ENCODE measurements at regions not wholly inside any gene's neighbourhood (a gene's known extent, or its start where the extent isn't known, plus 50 kb on each side); places are given as distances from the start of the nearest gene placed in this dataset.
"Not testable (repeated sequence)": the region's sequence is repeated elsewhere in the genome, so short reads cannot be mapped to it uniquely, and the experiment has no call there.

- no peak for DNase-seq (ENCODE audit: low spot score)
Measured at GRCh38 chr7:149604521-149604920, 106.9 kb upstream of the ZNF746 start.

DNA sequence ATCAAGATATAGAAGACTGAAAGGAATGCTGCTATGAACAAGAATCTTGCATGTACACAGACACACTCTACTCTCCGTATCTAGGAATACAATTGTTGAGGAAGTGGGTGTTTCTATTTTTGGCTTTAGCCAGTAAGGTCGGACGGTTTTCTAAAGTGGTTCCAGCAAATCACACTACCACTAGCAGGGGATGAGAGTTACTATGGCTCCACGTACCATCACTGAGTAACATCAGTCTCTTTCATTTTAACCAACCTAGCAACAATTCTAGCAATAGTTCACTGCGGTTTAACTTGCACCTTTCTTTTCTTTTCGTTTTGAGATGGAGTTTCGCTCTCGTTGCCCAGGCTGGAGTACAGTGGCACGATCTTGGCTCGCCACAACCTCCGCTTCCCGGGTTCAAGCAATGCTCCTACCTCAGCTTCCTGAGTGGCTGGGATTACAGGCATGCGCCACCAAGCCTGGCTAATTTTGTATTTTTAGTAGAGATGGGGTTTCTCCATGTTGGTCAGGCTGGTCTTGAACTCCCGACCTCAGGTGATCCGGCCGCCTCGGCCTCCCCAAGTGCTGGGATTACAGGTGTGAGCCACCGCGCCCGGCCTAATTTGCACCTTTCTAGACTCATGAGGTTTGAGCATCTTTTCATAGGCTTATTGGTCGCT lies 103.2 kb upstream of the ZNF746 start:
- not testable (repeated sequence) for DNase-seq (ENCODE audit: low spot score)

- DNase-seq (ENCODE audit: low spot score): no peak
Measured at GRCh38 chr7:149599636-149600206, 102.1 kb upstream of the ZNF746 start.

GRCh38 chr7:149598721-149599308 lies 101.2 kb upstream of the ZNF746 start:
- peak; percentile 22 for DNase-seq (ENCODE audit: low spot score)

GRCh38 chr7:149597789-149598188 lies 100.2 kb upstream of the ZNF746 start:
- not testable (repeated sequence) for DNase-seq (ENCODE audit: low spot score)

- DNase-seq (ENCODE audit: low spot score): no peak
Measured at GRCh38 chr7:149595541-149595940, 97.9 kb upstream of the ZNF746 start.

GRCh38 chr7:149595078-149595477 lies 97.5 kb upstream of the ZNF746 start:
- no peak for DNase-seq (ENCODE audit: low spot score)

DNA sequence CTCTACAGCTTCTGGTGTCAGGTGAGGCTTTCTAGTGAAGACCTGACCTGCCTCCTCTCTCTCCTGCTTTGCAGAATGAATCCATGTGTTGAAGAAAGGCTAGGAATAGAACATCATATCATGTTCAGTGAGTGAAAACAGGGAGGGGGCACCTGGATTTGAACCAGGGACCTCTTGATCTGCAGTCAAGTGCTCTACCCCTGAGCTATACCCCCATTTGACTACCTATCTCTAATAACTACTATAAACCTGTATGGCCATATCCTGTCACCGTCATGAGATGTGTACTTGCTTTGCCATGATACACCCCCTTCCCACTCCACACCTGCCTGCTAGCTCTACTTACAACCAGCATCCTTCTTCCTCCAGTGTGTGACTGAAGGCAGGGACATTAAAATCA lies 91.3 kb upstream of the ZNF746 start:
- DNase-seq (ENCODE audit: low spot score): no peak

- no peak for DNase-seq (ENCODE audit: low spot score)
Measured at GRCh38 chr7:149586646-149587645, 89.3 kb upstream of the ZNF746 start.

DNA sequence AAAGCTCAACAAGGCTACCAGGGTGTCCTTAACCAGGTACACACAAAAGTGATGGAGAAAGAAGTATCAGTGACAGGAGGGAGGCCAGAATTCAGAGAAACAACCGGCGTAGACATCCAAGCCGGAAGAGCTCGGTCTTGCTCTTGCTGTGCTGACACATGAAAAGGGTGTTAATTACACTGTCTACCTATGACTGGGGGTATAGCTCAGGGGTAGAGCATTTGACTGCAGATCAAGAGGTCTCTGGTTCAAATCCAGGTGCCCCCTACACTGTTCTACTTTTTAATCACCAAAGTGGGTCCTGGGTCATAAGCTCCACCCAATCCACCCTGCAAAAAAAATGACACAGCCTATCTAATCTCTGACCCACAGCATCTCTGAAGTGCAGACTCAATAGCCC lies 86.9 kb upstream of the ZNF746 start:
- DNase-seq (ENCODE audit: low spot score): no peak

GRCh38 chr7:149584009-149584408 lies 86.4 kb upstream of the ZNF746 start:
- no peak for DNase-seq (ENCODE audit: low spot score)

GRCh38 chr7:149580328-149580727 lies 82.7 kb upstream of the ZNF746 start:
- no peak for DNase-seq (ENCODE audit: low spot score)

DNA sequence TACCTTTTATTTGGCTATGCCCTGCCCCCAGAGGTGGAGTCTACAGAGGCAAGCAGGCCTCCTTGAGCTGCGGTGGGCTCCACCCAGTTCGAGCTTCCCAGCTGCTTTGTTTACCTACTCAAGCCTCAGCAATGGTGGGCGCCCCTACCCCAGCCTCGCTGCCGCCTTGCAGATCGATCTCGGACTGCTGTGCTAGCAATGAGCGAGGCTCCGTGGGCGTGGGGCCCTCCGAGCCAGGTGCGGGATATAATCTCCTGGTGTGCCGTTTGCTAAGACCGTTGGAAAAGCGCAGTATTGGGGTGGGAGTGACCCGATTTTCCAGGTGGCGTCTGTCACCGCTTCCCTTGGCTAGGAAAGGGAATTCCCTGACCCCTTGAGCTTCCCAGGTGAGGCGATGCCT lies 81.8 kb upstream of the ZNF746 start:
- DNase-seq (ENCODE audit: low spot score): not testable (repeated sequence)

DNA sequence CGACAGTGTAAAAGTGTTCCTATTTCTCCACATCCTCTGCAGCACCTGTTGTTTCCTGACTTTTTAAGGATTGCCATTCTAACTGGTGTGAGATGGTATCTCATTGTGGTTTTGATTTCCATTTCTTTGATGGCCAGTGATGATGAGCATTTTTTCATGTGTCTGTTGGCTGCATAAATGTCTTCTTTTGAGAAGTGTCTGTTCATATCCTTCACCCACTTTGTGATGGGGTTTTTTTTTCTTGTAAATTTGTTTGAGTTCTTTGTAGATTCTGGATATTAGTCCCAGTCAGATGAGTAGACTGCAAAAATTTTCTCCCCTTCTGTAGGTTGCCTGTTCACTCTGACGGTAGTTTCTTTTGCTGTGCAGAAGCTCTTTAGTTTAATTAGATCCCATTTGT lies 76.8 kb upstream of the ZNF746 start:
- not testable (repeated sequence) for DNase-seq (ENCODE audit: low spot score)

DNA sequence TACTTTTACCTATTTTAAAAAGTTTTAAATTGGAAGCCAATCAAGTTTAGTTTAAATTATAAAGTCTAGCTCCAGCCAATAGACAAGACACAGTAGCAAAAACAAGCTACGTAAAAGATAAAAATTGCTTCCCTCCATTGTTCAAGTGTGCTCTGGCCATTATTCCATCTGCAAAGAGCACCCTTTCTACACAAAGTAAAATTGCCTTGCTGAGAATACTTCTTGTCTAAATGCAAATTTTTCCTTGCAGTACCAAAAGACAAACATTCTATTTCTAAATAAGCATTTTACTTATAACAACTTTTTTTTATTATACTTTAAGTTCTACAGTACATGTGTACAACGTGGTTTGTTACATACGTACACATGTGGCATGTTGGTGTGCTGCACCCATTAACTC lies 75.9 kb upstream of the ZNF746 start:
- no peak for DNase-seq (ENCODE audit: low spot score)

DNA sequence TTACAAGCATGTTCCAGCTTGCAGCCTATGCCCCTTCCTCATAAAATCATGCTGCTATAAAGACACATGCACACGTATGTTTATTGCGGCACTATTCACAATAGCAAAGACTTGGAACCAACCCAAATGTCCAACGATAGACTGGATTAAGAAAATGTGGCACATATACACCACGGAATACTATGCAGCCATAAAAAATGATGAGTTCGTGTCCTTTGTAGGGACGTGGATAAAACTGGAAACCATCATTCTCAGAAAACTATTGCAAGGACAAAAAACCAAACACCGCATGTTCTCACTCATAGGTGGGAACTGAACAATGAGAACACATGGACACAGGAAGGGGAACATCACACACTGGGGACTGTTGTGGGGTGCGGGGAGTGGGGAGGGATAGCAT lies 75.3 kb upstream of the ZNF746 start:
- not testable (repeated sequence) for DNase-seq (ENCODE audit: low spot score)

DNA sequence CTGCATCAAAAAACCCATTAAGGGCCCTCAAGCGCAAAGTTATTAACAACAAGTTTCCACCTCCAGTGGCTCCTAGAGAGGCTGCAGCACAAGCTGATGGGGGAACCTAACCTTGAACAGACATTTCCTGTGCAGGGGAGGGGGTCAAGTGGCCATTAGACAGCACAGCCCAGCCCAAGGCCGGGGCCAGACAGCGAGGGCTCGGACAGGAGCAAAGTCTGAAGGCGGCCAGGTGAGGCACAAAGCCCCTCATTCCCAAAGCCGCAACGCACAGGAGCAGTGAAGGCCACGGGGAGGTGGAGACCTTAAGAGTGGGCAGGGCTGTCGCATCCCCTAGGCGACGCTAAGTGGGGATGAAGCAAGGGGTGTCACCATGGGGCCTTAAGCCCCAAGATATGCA lies 73.2 kb upstream of the ZNF746 start:
- no peak for DNase-seq (ENCODE audit: low spot score)

DNA sequence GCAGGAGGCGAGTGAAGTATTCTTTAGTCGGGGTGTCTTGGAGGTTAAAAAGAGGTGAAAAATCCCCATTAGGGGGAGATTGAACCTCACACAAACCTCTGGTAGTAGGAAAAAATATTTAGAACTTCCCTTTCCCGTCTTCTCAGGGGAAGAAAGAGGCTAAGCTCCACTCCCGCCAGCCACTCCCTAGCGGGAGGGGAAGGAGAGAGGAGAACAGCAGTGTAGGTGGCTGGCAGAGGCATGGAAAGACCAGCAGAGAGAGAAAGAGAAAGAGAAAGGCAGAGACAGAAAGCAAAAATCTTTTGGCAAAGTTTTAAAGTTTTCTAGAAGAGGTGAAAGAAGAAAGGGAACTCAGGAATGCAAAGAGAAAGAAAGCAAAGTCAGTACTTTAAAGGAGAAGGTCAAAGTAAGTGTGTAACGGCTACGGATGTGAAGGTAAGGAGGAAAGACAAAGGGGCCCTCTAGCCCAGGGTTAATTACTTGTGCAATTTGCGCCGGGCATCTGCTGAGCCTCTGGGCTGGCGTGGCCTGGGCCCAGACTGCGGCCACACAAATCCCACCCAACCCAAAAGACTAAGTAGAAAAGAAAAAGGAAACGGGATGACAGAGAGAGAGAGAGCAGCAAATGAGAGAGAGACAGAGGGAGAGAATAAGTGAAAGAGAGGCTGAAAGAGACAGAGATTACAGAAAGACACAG lies 72.3 kb upstream of the ZNF746 start:
- no peak for DNase-seq (ENCODE audit: low spot score)

DNA sequence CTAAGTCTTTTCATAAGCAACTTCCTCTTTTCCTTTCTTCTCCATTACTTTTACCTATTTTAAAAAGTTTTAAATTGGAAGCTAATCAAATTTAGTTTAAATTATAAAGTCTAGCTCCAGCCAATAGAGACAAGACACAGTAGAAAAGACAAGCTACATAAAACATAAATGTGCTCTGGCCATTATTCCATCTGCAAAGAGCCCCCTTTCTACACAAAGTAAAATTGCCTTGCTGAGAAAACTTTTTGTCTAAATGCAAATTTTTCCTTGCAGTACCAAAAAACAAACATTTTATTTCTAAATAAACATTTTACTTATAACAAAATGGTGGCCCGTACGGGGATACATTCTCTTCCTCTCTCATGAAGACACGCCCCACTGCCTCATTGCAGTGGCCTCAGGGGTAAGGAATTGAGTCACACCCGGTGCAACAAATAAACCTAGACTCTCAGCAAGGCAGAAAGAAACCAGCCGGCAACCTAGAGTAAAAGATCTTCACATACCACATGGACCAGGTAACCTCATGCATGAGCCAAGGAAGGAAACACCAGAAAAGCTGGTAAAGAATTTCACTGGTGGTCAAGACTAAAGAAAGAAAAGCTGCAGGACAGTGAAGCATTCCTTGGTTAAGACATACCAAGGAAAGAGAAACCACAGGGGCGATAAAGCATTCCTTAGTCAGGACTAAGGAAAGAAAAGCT lies 71.6 kb upstream of the ZNF746 start:
- no peak for DNase-seq (ENCODE audit: low spot score)

DNA sequence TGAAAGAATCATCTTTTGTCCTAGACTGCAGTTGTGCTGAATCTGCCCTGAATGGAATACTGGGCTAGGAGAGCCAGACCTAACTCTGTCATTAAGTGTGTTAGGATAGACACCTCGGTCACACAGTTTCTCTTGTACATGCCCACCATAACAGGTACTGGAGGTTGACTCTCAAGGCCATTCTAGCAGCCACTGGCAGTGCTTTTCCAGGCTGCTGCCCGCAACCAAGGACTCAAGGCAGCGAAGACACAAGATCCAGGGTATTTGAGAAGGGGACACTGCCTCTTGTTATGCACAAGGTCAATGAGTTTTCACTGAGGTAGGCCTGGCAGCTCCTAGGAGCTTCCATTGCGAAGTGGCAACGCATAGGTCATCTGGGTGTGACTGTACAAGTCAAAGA lies 70.6 kb upstream of the ZNF746 start:
- no peak for DNase-seq (ENCODE audit: low spot score)

- DNase-seq (ENCODE audit: low spot score): no peak
Measured at GRCh38 chr7:149566103-149566502, 68.5 kb upstream of the ZNF746 start.

- DNase-seq (ENCODE audit: low spot score): no peak
Measured at GRCh38 chr7:149565096-149565382, 67.4 kb upstream of the ZNF746 start.

Measured in HuH-7.5 (cell line).